ENCODE measurements at regions not wholly inside any gene's neighbourhood (a gene's known extent, or its start where the extent isn't known, plus 50 kb on each side); places are given as distances from the start of the nearest gene placed in this dataset.
A peak's percentile ranks its signal among the peaks of the same experiment; 100 is the strongest.
"Not testable (repeated sequence)": the region's sequence is repeated elsewhere in the genome, so short reads cannot be mapped to it uniquely, and the experiment has no call there.

DNA sequence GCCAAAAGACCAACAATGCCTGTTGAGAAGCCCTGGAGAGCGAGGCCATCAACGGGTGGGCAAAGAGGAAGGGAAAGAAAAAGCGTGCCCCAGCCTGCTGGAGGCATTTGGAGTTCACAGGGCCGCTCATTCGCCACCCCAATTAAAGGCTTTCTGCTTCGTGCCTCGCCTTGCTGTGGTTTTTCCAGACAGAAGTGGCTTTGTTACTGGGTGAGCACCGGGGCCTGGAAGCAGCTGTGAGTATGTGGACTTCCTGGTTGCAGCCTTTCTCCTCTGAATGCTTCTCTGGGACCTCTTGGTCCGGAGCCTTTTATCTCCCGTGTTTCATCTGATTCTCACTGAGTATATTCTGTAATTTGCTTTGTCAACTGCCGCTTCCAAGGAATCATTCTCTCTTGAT lies 118.1 kb upstream of the EGR2 start:
- Histone ChIP-seq H3K4me2 (ENCODE audit: control insufficient read depth, extremely low read depth, insufficient read depth, low read depth, low read length) (peak overlapping the region; percentile 18), H3K9me1 (ENCODE audit: control insufficient read depth, extremely low read depth, insufficient read depth, low read length) (no peaks in the 10 kb centered on the region), H2AFZ (ENCODE audit: control insufficient read depth, low read length) (peak overlapping the region; percentile 46), H3K36me3 (ENCODE audit: control insufficient read depth in 2 of 2, extremely low read depth in 1 of 2, insufficient read depth in 2 of 2, low read length in 2 of 2) (no peaks in the 10 kb centered on the region), H3K27ac (ENCODE audit: control insufficient read depth, insufficient read depth, low read length) (no peak overlapping the region), H3K27me3 (ENCODE audit: control insufficient read depth, extremely low read depth, insufficient read depth, low read length) (no peaks in the 10 kb centered on the region), H3K9ac (ENCODE audit: control insufficient read depth, extremely low read depth, insufficient read depth, low read length) (no peak overlapping the region), H3K4me3 (ENCODE audit: control insufficient read depth in 2 of 3, extremely low read depth in 1 of 3, insufficient read depth in 2 of 3, low read depth in 1 of 3, low read length in 3 of 3) (no peak overlapping the region), H3K79me2 (ENCODE audit: control insufficient read depth, insufficient read depth, low read length) (no peaks in the 10 kb centered on the region), H3K9me3 (ENCODE audit: control insufficient read depth, low read depth, low read length) (no peaks in the 10 kb centered on the region), H4K20me1 (ENCODE audit: control insufficient read depth, extremely low read depth, insufficient read depth, low read length) (no peaks in the 10 kb centered on the region), H3K4me1 (ENCODE audit: control insufficient read depth, extremely low read depth, insufficient read depth, low read length) (peaks cover 7% of the 10 kb centered on the region)
- FAIRE-seq = peak; percentile 53
- TF ChIP-seq EZH2 (IDR thresholded peaks at IDR 0.05; ENCODE audit: low read length) = no peak
- TF ChIP-seq CTCF (optimal IDR thresholded peaks at IDR 0.05 in 1 of 3, IDR thresholded peaks at IDR 0.05 in 1 of 3, conservative IDR thresholded peaks at IDR 0.05 in 1 of 3; ENCODE audit: extremely low read depth in 1 of 3, insufficient read depth in 2 of 3, low read length in 3 of 3) = no peak
- DNase-seq (ENCODE audit: low read depth, low spot score) = no peak
- dilution Hi-C loops (cut with MboI; ENCODE audit: extremely low pct_ligation_motif_present, low sequenced_read_pairs) = no loop called here

GRCh38 chr10:62928763-62929162 lies 112.6 kb upstream of the EGR2 start:
- H3K4me1 ChIP-seq (ENCODE audit: control insufficient read depth, extremely low read depth, insufficient read depth, low read length); H4K20me1 ChIP-seq (ENCODE audit: control insufficient read depth, extremely low read depth, insufficient read depth, low read length); H3K4me3 ChIP-seq (ENCODE audit: control insufficient read depth in 2 of 3, extremely low read depth in 1 of 3, insufficient read depth in 2 of 3, low read depth in 1 of 3, low read length in 3 of 3); H3K36me3 ChIP-seq (ENCODE audit: control insufficient read depth in 2 of 2, extremely low read depth in 1 of 2, insufficient read depth in 2 of 2, low read length in 2 of 2); dilution Hi-C loops (cut with MboI; ENCODE audit: extremely low pct_ligation_motif_present, low sequenced_read_pairs); H3K9me3 ChIP-seq (ENCODE audit: control insufficient read depth, low read depth, low read length); FAIRE-seq; H3K27me3 ChIP-seq (ENCODE audit: control insufficient read depth, extremely low read depth, insufficient read depth, low read length); H3K4me2 ChIP-seq (ENCODE audit: control insufficient read depth, extremely low read depth, insufficient read depth, low read depth, low read length); H3K9me1 ChIP-seq (ENCODE audit: control insufficient read depth, extremely low read depth, insufficient read depth, low read length); H3K9ac ChIP-seq (ENCODE audit: control insufficient read depth, extremely low read depth, insufficient read depth, low read length); H3K79me2 ChIP-seq (ENCODE audit: control insufficient read depth, insufficient read depth, low read length); H2AFZ ChIP-seq (ENCODE audit: control insufficient read depth, low read length); DNase-seq (ENCODE audit: low read depth, low spot score); H3K27ac ChIP-seq (ENCODE audit: control insufficient read depth, insufficient read depth, low read length): not testable (repeated sequence)

- H3K4me2 ChIP-seq (ENCODE audit: control insufficient read depth, extremely low read depth, insufficient read depth, low read depth, low read length) = no peak overlapping the region
- DNase-seq (ENCODE audit: low read depth, low spot score) = no peak
- H3K9me3 ChIP-seq (ENCODE audit: control insufficient read depth, low read depth, low read length) = no peaks in the 10 kb centered on the region
- H3K4me3 ChIP-seq (ENCODE audit: control insufficient read depth in 2 of 3, extremely low read depth in 1 of 3, insufficient read depth in 2 of 3, low read depth in 1 of 3, low read length in 3 of 3) = no peak overlapping the region
- H3K27ac ChIP-seq (ENCODE audit: control insufficient read depth, insufficient read depth, low read length) = no peak overlapping the region
- TF ChIP-seq CTCF (optimal IDR thresholded peaks at IDR 0.05 in 1 of 3, IDR thresholded peaks at IDR 0.05 in 1 of 3, conservative IDR thresholded peaks at IDR 0.05 in 1 of 3; ENCODE audit: extremely low read depth in 1 of 3, insufficient read depth in 2 of 3, low read length in 3 of 3) (no peak), EZH2 (IDR thresholded peaks at IDR 0.05; ENCODE audit: low read length) (no peak)
- no peak for FAIRE-seq
- no peaks in the 10 kb centered on the region for H3K27me3 ChIP-seq (ENCODE audit: control insufficient read depth, extremely low read depth, insufficient read depth, low read length)
- no peaks in the 10 kb centered on the region for H3K79me2 ChIP-seq (ENCODE audit: control insufficient read depth, insufficient read depth, low read length)
- no peak overlapping the region for H2AFZ ChIP-seq (ENCODE audit: control insufficient read depth, low read length)
- no peak overlapping the region for H3K9ac ChIP-seq (ENCODE audit: control insufficient read depth, extremely low read depth, insufficient read depth, low read length)
- no peaks in the 10 kb centered on the region for H3K36me3 ChIP-seq (ENCODE audit: control insufficient read depth in 2 of 2, extremely low read depth in 1 of 2, insufficient read depth in 2 of 2, low read length in 2 of 2)
- no peaks in the 10 kb centered on the region for H4K20me1 ChIP-seq (ENCODE audit: control insufficient read depth, extremely low read depth, insufficient read depth, low read length)
- dilution Hi-C loops (cut with MboI; ENCODE audit: extremely low pct_ligation_motif_present, low sequenced_read_pairs) = no loop called here
- no peaks in the 10 kb centered on the region for H3K9me1 ChIP-seq (ENCODE audit: control insufficient read depth, extremely low read depth, insufficient read depth, low read length)
- H3K4me1 ChIP-seq (ENCODE audit: control insufficient read depth, extremely low read depth, insufficient read depth, low read length) = peaks cover 2% of the 10 kb centered on the region
Measured at GRCh38 chr10:62926407-62926806, 110.2 kb upstream of the EGR2 start.

All from keratinocyte (primary cell).